ENCODE measurements at regions not wholly inside any gene's neighbourhood (a gene's known extent, or its start where the extent isn't known, plus 50 kb on each side); places are given as distances from the start of the nearest gene placed in this dataset.

- H3K9me3 ChIP-seq (ENCODE audit: control insufficient read depth, low read depth, low read length), result no peaks in the 10 kb centered on the region
- no peak overlapping the region for H3T11ph ChIP-seq (ENCODE audit: low read length)
- H2BK5ac ChIP-seq (ENCODE audit: insufficient read length, low read length), result no peak overlapping the region
- H3K27ac Mint-ChIP-seq, result no peak overlapping the region; a peak in 1 of 7 replicates
- H3K9me3 Mint-ChIP-seq, result no peaks in the 10 kb centered on the region
- no peak for TF ChIP-seq CTCF (conservative IDR thresholded peaks at IDR 0.05)
- no peaks in the 10 kb centered on the region for H3K23me2 ChIP-seq (ENCODE audit: insufficient read length, low read depth, low read length, poor library complexity, severe bottlenecking)
- H2BK20ac ChIP-seq (ENCODE audit: low read depth, low read length, poor library complexity, severe bottlenecking), result no peak overlapping the region
- no CpG with 5 or more reads among the region's 6 CpGs for WGBS (ENCODE audit: extremely low coverage, insufficient read length, low lambda C conversion rate)
- no peaks in the 10 kb centered on the region for H3K36me3 Mint-ChIP-seq (ENCODE audit: insufficient read depth in 1 of 3, low read depth in 3 of 3)
- no peaks in the 10 kb centered on the region for H3K79me1 ChIP-seq (ENCODE audit: insufficient read depth, low read depth, low read length, poor library complexity, severe bottlenecking)
- H3K56ac ChIP-seq (ENCODE audit: insufficient read length, low read depth, low read length), result no peak overlapping the region
- H4K5ac ChIP-seq (ENCODE audit: insufficient read length, low read depth, low read length), result no peak overlapping the region
- H3K27ac ChIP-seq (ENCODE audit: insufficient read length, low read depth, low read length), result no peak overlapping the region
- H3K79me2 ChIP-seq (ENCODE audit: insufficient read depth, low read length), result no peaks in the 10 kb centered on the region
- H2AFZ ChIP-seq (ENCODE audit: low read length), result no peak overlapping the region
- no peak overlapping the region for H3K4me3 Mint-ChIP-seq
- H3K9ac ChIP-seq (ENCODE audit: extremely low read depth, insufficient read length, low read length), result no peak overlapping the region
- no peaks in the 10 kb centered on the region for H4K20me1 ChIP-seq (ENCODE audit: control insufficient read depth, insufficient read depth, insufficient read length)
- DNase-seq, result no peak
- H2AK5ac ChIP-seq (ENCODE audit: insufficient read length, low read length), result no peak overlapping the region
- H2BK120ac ChIP-seq (ENCODE audit: low read depth, low read length, poor library complexity, severe bottlenecking), result no peak overlapping the region
- H3K4me1 Mint-ChIP-seq, result peaks cover 10 to 11% of the 10 kb centered on the region in 2 experiments
- H3K27me3 Mint-ChIP-seq (ENCODE audit: low read depth), result no peaks in the 10 kb centered on the region; the same call in 1 of the 2 replicates
- no peak overlapping the region for H3K4ac ChIP-seq (ENCODE audit: low read depth, low read length)
- no peak overlapping the region for H3K14ac ChIP-seq (ENCODE audit: insufficient read depth, low read length)
- H2BK15ac ChIP-seq (ENCODE audit: low read depth, low read length), result no peak overlapping the region
- no peak overlapping the region for H3K4me2 ChIP-seq (ENCODE audit: insufficient read depth, insufficient read length, low read length)
- no peak overlapping the region for H4K8ac ChIP-seq (replicated peaks; ENCODE audit: insufficient read length, low read depth, low read length)
- H3K18ac ChIP-seq (ENCODE audit: insufficient read length, low read depth, low read length), result no peak overlapping the region
- H2BK12ac ChIP-seq (ENCODE audit: insufficient read length, low read depth, low read length), result no peak overlapping the region
- H3K4me1 ChIP-seq (ENCODE audit: insufficient read depth, low read length), result no peaks in the 10 kb centered on the region
- H3K23ac ChIP-seq (ENCODE audit: insufficient read length, low read depth, low read length), result no peak overlapping the region
- no peak overlapping the region for H4K91ac ChIP-seq (ENCODE audit: insufficient read length, low read depth, low read length)
- H3K27me3 ChIP-seq (ENCODE audit: insufficient read depth, low read length), result no peaks in the 10 kb centered on the region
These were observed 466.7 kb upstream of the B3GAT1 start for GRCh38 chr11:134878785-134879184.
